ENCODE measurements at regions not wholly inside any gene's neighbourhood (a gene's known extent, or its start where the extent isn't known, plus 50 kb on each side); places are given as distances from the start of the nearest gene placed in this dataset.
A peak's percentile ranks its signal among the peaks of the same experiment; 100 is the strongest.
"Not testable (repeated sequence)": the region's sequence is repeated elsewhere in the genome, so short reads cannot be mapped to it uniquely, and the experiment has no call there.

GRCh38 chr22:22697377-22698117 is 53.1 kb downstream of the GGTLC2 start:
- POLR2A ChIA-PET: no interaction called here
- DNase-seq (ENCODE audit: extremely low spot score): no peak
- CTCF ChIA-PET: interaction anchor here (1.0 to 4.7 kb wide), 2 partner anchors 12 to 72 kb away, joined by 3 to 20 read pairs; no protein-coding TSS in a partner anchor
- no peak for TF ChIP-seq CTCF (IDR thresholded peaks at IDR 0.05; ENCODE audit: control extremely low read depth, extremely low read depth, low read depth, missing control alignments)

GRCh38 chr22:22698263-22698750 is 53.9 kb downstream of the GGTLC2 start:
- DNase-seq (ENCODE audit: extremely low spot score): peak; percentile 51
- POLR2A ChIA-PET: no interaction called here

GRCh38 chr22:22700631-22701030 is 56.2 kb downstream of the GGTLC2 start:
- DNase-seq (ENCODE audit: extremely low spot score): no peak
- ChIA-PET CTCF (interaction anchor here (1.3 to 4.7 kb wide), 6 partner anchors 9 to 255 kb away, joined by 3 to 30 read pairs (median 12); no protein-coding TSS in a partner anchor), POLR2A (no interaction called here)
- TF ChIP-seq CTCF (IDR thresholded peaks at IDR 0.05; ENCODE audit: control extremely low read depth, extremely low read depth, low read depth, missing control alignments): no peak

More at GRCh38 chr22:22698263-22698750, 53.9 kb downstream of the GGTLC2 start:
- no peak for TF ChIP-seq CTCF (IDR thresholded peaks at IDR 0.05; ENCODE audit: control extremely low read depth, extremely low read depth, low read depth, missing control alignments)
- CTCF ChIA-PET: interaction anchor here (1.0 to 4.7 kb wide), 4 partner anchors 11 to 72 kb away, joined by 3 to 20 read pairs (median 4); no protein-coding TSS in a partner anchor

GRCh38 chr22:22701557-22701956 is 57.1 kb downstream of the GGTLC2 start:
- DNase-seq (ENCODE audit: extremely low spot score); POLR2A ChIA-PET: not testable (repeated sequence)
- CTCF ChIA-PET: interaction anchor here (1.5 to 4.7 kb wide), 13 partner anchors 8 to 255 kb away, joined by 3 to 30 read pairs (median 12); no protein-coding TSS in a partner anchor

- TF ChIP-seq CTCF (IDR thresholded peaks at IDR 0.05; ENCODE audit: control extremely low read depth, extremely low read depth, low read depth, missing control alignments): peak; percentile 72
- POLR2A ChIA-PET: no interaction called here
- CTCF ChIA-PET: interaction anchor here (0.7 to 4.7 kb wide), 16 partner anchors 7 to 256 kb away, joined by 3 to 30 read pairs (median 9); no protein-coding TSS in a partner anchor
- DNase-seq (ENCODE audit: extremely low spot score): no peak
These were observed 58.1 kb downstream of the GGTLC2 start for GRCh38 chr22:22702237-22703202.

- TF ChIP-seq CTCF (IDR thresholded peaks at IDR 0.05; ENCODE audit: control extremely low read depth, extremely low read depth, low read depth, missing control alignments): no peak
- CTCF ChIA-PET: interaction anchor here (0.9 to 4.6 kb wide), 14 partner anchors 9 to 253 kb away, joined by 3 to 30 read pairs (median 6); no protein-coding TSS in a partner anchor
- DNase-seq (ENCODE audit: extremely low spot score): no peak
- POLR2A ChIA-PET: no interaction called here
These were observed 58.8 kb downstream of the GGTLC2 start for GRCh38 chr22:22703203-22703570.

All from GM10248 (cell line).